HG03442 (cell line): ENCODE measurements at regions not wholly inside any gene's neighbourhood (a gene's known extent, or its start where the extent isn't known, plus 50 kb on each side); places are given as distances from the start of the nearest gene placed in this dataset.

Source experiments
- ATAC-seq: cut with Tn5 transposase; IDR thresholded peaks from one replicate; pipeline ENCODE4 v1.9.1; 2021; ENCODE audit warnings: mild to moderate bottlenecking, moderate library complexity; ENCODE audit not compliant: unreplicated experiment

- peak; percentile 28 for ATAC-seq
Observed at GRCh38 chr6:105991561-105992314, 94.4 kb upstream of the PRDM1 start.

- no peak for ATAC-seq
Observed at GRCh38 chr6:105990151-105990550, 96.0 kb upstream of the PRDM1 start.

- ATAC-seq: no peak
Observed at GRCh38 chr6:105988812-105989577, 97.1 kb upstream of the PRDM1 start.

- ATAC-seq: no peak
Observed at GRCh38 chr6:105988321-105988720, 97.8 kb upstream of the PRDM1 start.

- no peak for ATAC-seq
Observed at GRCh38 chr6:105987516-105987915, 98.6 kb upstream of the PRDM1 start.

GRCh38 chr6:105986998-105987397, 99.1 kb upstream of the PRDM1 start:
- no peak for ATAC-seq

- ATAC-seq: no peak
Observed at GRCh38 chr6:105985816-105986632, 100.1 kb upstream of the PRDM1 start.

- ATAC-seq: no peak
Observed at GRCh38 chr6:105985098-105985815, 100.9 kb upstream of the PRDM1 start.

GRCh38 chr6:105983763-105984162, 102.4 kb upstream of the PRDM1 start:
- ATAC-seq: no peak

GRCh38 chr6:105982761-105983540, 103.2 kb upstream of the PRDM1 start:
- no peak for ATAC-seq

GRCh38 chr6:105981888-105982358, 104.2 kb upstream of the PRDM1 start:
- no peak for ATAC-seq

- ATAC-seq: no peak
Observed at GRCh38 chr6:105981002-105981887, 104.9 kb upstream of the PRDM1 start.

GRCh38 chr6:105978974-105979373, 107.2 kb upstream of the PRDM1 start:
- ATAC-seq: no peak

GRCh38 chr6:105977934-105978504, 108.1 kb upstream of the PRDM1 start:
- ATAC-seq: no peak

GRCh38 chr6:105974986-105975385, 111.2 kb upstream of the PRDM1 start:
- ATAC-seq: no peak

- no peak for ATAC-seq
Observed at GRCh38 chr6:105972440-105972839, 113.7 kb upstream of the PRDM1 start.

- no peak for ATAC-seq
Observed at GRCh38 chr6:105968603-105969333, 117.4 kb upstream of the PRDM1 start.
